ENCODE measurements at regions not wholly inside any gene's neighbourhood (a gene's known extent, or its start where the extent isn't known, plus 50 kb on each side); places are given as distances from the start of the nearest gene placed in this dataset.

DNA sequence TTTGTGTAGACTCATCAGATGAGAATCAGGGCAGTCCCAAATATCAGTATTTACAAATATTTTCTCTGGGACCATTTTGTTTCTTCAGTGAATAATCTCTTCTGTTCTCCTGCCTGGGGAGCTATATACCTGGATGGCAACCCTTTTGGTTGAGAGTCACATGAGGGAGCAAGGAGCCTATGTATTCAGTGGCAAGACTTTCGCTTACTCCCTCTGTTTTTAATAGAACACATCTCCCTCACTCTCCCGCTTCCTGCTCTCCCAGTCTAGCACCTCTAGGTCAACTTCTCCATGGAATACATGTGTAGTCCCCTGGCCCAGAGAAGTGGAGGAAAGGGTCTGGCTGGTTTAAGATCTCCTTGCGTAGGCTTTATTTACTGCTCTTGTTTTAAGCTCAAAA lies 600.3 kb downstream of the CCDC85A start:
- Histone ChIP-seq H3K9ac (ENCODE audit: low read length in 3 of 3) (no peak overlapping the region), H3K36me3 (ENCODE audit: control insufficient read depth in 2 of 3, insufficient read depth in 3 of 3, low read length in 3 of 3) (no peaks in the 10 kb centered on the region), H3K4me1 (ENCODE audit: control insufficient read depth in 2 of 3, insufficient read depth in 2 of 3, low read depth in 1 of 3, low read length in 3 of 3) (no peaks in the 10 kb centered on the region), H3K27ac (ENCODE audit: low read depth in 2 of 2, low read length in 2 of 2) (no peak overlapping the region), H3K9me3 (ENCODE audit: control insufficient read depth in 2 of 3, insufficient read depth in 1 of 3, low read length in 3 of 3) (no peaks in the 10 kb centered on the region), H3K27me3 (ENCODE audit: control insufficient read depth, insufficient read depth, low read length) (no peaks in the 10 kb centered on the region), H3K4me3 (ENCODE audit: low read length in 3 of 3) (no peak overlapping the region)
- DNase-seq, result no peak
- FAIRE-seq, result no peak
- TF ChIP-seq CTCF (IDR thresholded peaks at IDR 0.05; ENCODE audit: borderline replicate concordance, extremely low read depth, insufficient read depth), result no peak
- intact Hi-C loops (cut with DNase I), result no loop called here

DNA sequence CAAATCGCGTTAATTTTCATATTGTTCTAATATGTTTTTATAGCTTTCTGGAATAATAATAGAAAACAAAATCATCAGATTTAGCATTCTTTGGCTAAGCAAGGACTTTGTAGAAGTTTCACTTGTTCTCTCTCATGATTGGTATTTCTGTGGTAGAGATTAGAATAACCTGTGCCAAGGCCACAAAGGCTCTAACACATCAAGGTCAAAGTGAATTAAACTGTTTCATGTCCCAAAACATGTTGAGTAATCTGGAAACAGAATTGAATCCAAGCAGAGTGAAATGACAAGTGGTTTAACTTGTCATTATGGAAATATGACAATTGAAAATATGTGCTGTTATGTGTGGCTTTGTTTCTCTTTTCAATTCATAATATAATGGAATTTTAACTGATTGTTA lies 617.4 kb downstream of the CCDC85A start:
- Histone ChIP-seq H3K9ac (ENCODE audit: low read length in 3 of 3) (no peak overlapping the region), H3K36me3 (ENCODE audit: control insufficient read depth in 2 of 3, insufficient read depth in 3 of 3, low read length in 3 of 3) (no peaks in the 10 kb centered on the region), H3K9me3 (ENCODE audit: control insufficient read depth in 2 of 3, insufficient read depth in 1 of 3, low read length in 3 of 3) (no peaks in the 10 kb centered on the region), H3K4me1 (ENCODE audit: control insufficient read depth in 2 of 3, insufficient read depth in 2 of 3, low read depth in 1 of 3, low read length in 3 of 3) (no peaks in the 10 kb centered on the region), H3K4me3 (ENCODE audit: low read length in 3 of 3) (no peak overlapping the region), H3K27me3 (ENCODE audit: control insufficient read depth, insufficient read depth, low read length) (no peaks in the 10 kb centered on the region), H3K27ac (ENCODE audit: low read depth in 2 of 2, low read length in 2 of 2) (no peak overlapping the region)
- no peak for TF ChIP-seq CTCF (IDR thresholded peaks at IDR 0.05; ENCODE audit: borderline replicate concordance, extremely low read depth, insufficient read depth)
- DNase-seq (no peak), FAIRE-seq (no peak)
- intact Hi-C loops (cut with DNase I), result no loop called here

- Histone ChIP-seq H3K27me3 (ENCODE audit: control insufficient read depth, insufficient read depth, low read length) (no peaks in the 10 kb centered on the region), H3K9me3 (ENCODE audit: control insufficient read depth in 2 of 3, insufficient read depth in 1 of 3, low read length in 3 of 3) (no peaks in the 10 kb centered on the region), H3K27ac (ENCODE audit: low read depth in 2 of 2, low read length in 2 of 2) (no peak overlapping the region), H3K36me3 (ENCODE audit: control insufficient read depth in 2 of 3, insufficient read depth in 3 of 3, low read length in 3 of 3) (no peaks in the 10 kb centered on the region), H3K4me1 (ENCODE audit: control insufficient read depth in 2 of 3, insufficient read depth in 2 of 3, low read depth in 1 of 3, low read length in 3 of 3) (no peaks in the 10 kb centered on the region), H3K4me3 (ENCODE audit: low read length in 3 of 3) (no peak overlapping the region), H3K9ac (ENCODE audit: low read length in 3 of 3) (no peak overlapping the region)
- DNase-seq (no peak), FAIRE-seq (no peak)
- no peak for TF ChIP-seq CTCF (IDR thresholded peaks at IDR 0.05; ENCODE audit: borderline replicate concordance, extremely low read depth, insufficient read depth)
- intact Hi-C loops (cut with DNase I), result no loop called here
Measured at GRCh38 chr2:56801770-56802169, 618.0 kb downstream of the CCDC85A start.

- Histone ChIP-seq H3K4me3 (ENCODE audit: low read length in 3 of 3) (no peak overlapping the region), H3K36me3 (ENCODE audit: control insufficient read depth in 2 of 3, insufficient read depth in 3 of 3, low read length in 3 of 3) (no peaks in the 10 kb centered on the region), H3K9ac (ENCODE audit: low read length in 3 of 3) (no peak overlapping the region), H3K4me1 (ENCODE audit: control insufficient read depth in 2 of 3, insufficient read depth in 2 of 3, low read depth in 1 of 3, low read length in 3 of 3) (no peaks in the 10 kb centered on the region), H3K9me3 (ENCODE audit: control insufficient read depth in 2 of 3, insufficient read depth in 1 of 3, low read length in 3 of 3) (no peaks in the 10 kb centered on the region), H3K27me3 (ENCODE audit: control insufficient read depth, insufficient read depth, low read length) (no peaks in the 10 kb centered on the region), H3K27ac (ENCODE audit: low read depth in 2 of 2, low read length in 2 of 2) (no peak overlapping the region)
- DNase-seq (no peak), FAIRE-seq (no peak)
- intact Hi-C loops (cut with DNase I), result no loop called here
- TF ChIP-seq CTCF (IDR thresholded peaks at IDR 0.05; ENCODE audit: borderline replicate concordance, extremely low read depth, insufficient read depth), result no peak
Measured at GRCh38 chr2:56803596-56803995, 619.8 kb downstream of the CCDC85A start.

All from kidney (tissue), 13 donors.